ENCODE measurements at regions not wholly inside any gene's neighbourhood (a gene's known extent, or its start where the extent isn't known, plus 50 kb on each side); places are given as distances from the start of the nearest gene placed in this dataset.

DNA sequence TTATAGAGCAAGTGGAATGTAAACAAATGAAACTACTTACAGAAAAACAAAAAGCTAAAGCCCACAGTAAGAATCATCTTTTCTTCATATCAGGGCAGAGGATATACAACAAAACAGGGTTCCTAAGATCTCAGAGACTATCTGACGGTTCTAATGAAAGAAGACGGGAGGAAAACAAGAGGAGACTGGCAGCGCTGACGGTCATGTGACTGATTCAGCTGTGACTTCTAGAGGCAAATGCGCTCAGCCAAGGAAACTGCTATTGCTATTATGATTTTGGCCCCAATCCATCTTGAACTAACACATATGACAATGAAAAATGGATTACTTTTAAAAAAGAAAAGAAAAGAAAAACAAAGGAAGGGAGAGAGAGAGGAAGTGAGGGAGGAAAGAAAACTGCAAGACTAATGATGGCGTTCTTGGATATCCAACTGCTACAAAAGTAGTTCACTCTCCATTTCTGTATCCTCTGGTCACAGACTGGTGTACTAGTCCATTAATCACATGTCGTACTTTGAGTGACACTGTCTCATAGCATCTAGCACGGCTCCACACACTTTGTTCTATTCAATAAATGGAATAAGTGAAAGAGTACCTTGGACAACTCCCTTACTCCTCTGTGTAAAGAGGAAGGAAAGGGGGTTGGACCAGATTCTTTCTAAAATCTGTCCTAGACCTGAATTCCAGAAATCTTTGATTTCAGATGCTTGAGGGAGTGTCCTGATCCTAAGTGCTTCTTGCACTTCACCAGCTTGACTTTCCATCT is 119.3 kb downstream of the DAD1 start:
- TF ChIP-seq CTCF (optimal IDR thresholded peaks at IDR 0.05 in 1 of 3, IDR thresholded peaks at IDR 0.05 in 1 of 3, conservative IDR thresholded peaks at IDR 0.05 in 1 of 3; ENCODE audit: extremely low read depth in 1 of 3, insufficient read depth in 2 of 3, low read length in 3 of 3) (no peak), EZH2 (IDR thresholded peaks at IDR 0.05; ENCODE audit: low read length) (no peak)
